DMS 273 treated with DMSO at 0.1 percent for 48 hours (cell line): ENCODE measurements at regions not wholly inside any gene's neighbourhood (a gene's known extent, or its start where the extent isn't known, plus 50 kb on each side); places are given as distances from the start of the nearest gene placed in this dataset.
"Not testable (repeated sequence)": the region's sequence is repeated elsewhere in the genome, so short reads cannot be mapped to it uniquely, and the experiment has no call there.

Experiments
- DNase-seq: peaks from one replicate; lab custom pipeline; 2025; lab: John Stamatoyannopoulos, UW

GRCh38 chr4:173475751-173476150, 54.3 kb downstream of the HAND2 start:
- DNase-seq = no peak

- no peak for DNase-seq
Observed at GRCh38 chr4:173469622-173470021, 60.4 kb downstream of the HAND2 start.

- no peak for DNase-seq
Observed at GRCh38 chr4:173468314-173468713, 61.7 kb downstream of the HAND2 start.

- no peak for DNase-seq
Observed at GRCh38 chr4:173466101-173466500, 63.9 kb downstream of the HAND2 start.

- DNase-seq = no peak
Observed at GRCh38 chr4:173464481-173464880, 65.5 kb downstream of the HAND2 start.

GRCh38 chr4:173463816-173464215, 64.9 kb upstream of the SCRG1 start:
- no peak for DNase-seq

- DNase-seq = no peak
Observed at GRCh38 chr4:173461170-173461569, 62.3 kb upstream of the SCRG1 start.

- no peak for DNase-seq
Observed at GRCh38 chr4:173459857-173460256, 60.9 kb upstream of the SCRG1 start.

GRCh38 chr4:173457893-173458292, 59.0 kb upstream of the SCRG1 start:
- no peak for DNase-seq

GRCh38 chr4:173451435-173451834, 52.5 kb upstream of the SCRG1 start:
- DNase-seq = not testable (repeated sequence)

GRCh38 chr4:173450281-173450680, 51.4 kb upstream of the SCRG1 start:
- no peak for DNase-seq

GRCh38 chr4:173449380-173449717, 50.4 kb upstream of the SCRG1 start:
- DNase-seq = no peak

GRCh38 chr4:173448608-173449379, 49.9 kb upstream of the SCRG1 start:
- DNase-seq = peak; percentile 69
